Lung microvascular endothelial cell (primary cell): ENCODE measurements at regions not wholly inside any gene's neighbourhood (a gene's known extent, or its start where the extent isn't known, plus 50 kb on each side); places are given as distances from the start of the nearest gene placed in this dataset.

Source experiments
- DNase-seq, 2 donors: peaks; one replicate each; pipeline versions ENCODE4 v3.0.0 to v3.0.0-alpha.2; 2010; ENCODE audit warnings: low read depth in 2 of 2

DNA sequence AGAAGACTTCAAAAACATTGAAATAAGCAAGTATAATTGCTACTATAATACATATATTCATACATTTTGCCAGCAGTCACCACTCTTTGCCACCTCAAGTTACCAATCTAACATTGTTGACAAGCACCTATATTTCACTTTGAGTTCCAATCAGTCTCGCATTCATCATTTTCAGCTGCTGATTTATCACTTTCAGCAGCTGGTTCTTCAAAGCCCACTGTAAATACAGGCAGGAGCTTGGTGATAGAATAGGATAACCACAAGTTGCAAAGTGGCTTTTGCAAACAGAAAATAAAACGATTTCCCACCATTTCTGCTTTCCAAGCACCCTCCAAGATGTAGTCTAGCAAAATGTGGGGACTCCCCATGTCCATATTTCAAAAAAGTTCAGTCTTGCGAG lies 114.2 kb upstream of the ITGA1 start:
- no peak for DNase-seq

DNA sequence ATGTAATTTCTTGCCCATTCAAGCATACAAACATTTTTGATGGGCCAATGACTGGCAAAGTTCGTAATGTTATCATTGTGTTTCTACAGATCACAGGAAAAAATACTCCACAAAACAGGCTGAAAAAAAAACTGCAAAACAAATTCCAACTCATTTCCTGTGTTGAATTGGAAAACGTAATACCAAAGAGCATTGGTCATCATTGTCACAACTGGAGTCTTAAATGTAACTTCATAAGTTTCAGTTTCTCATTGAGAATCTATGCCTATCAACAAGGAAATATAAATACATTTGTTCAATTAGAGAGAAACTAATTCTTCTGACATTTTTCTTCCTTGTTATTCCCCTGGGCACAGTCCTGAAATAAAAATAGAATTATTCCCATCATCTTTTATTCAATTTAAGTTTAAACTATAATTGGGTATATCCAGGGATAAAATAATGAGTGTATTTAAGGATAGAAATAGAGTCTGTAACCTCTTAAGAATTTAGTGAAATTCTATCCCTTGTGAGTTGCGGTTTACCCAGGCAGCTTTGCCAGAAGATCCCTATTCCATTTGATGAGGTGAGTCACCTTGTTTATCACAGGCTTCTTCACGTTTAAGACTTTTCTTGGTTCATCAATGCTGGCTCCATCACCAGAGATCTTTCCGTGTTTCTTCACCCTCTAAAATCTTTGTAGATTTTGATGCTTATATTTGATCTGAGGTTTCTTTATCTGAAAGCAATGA lies 112.7 kb upstream of the ITGA1 start:
- DNase-seq, result peak; percentile 59 to 71

GRCh38 chr5:52682492-52682891 lies 105.2 kb upstream of the ITGA1 start:
- DNase-seq, result no peak

- no peak for DNase-seq
These were observed 103.7 kb upstream of the ITGA1 start for GRCh38 chr5:52684051-52684450.

DNA sequence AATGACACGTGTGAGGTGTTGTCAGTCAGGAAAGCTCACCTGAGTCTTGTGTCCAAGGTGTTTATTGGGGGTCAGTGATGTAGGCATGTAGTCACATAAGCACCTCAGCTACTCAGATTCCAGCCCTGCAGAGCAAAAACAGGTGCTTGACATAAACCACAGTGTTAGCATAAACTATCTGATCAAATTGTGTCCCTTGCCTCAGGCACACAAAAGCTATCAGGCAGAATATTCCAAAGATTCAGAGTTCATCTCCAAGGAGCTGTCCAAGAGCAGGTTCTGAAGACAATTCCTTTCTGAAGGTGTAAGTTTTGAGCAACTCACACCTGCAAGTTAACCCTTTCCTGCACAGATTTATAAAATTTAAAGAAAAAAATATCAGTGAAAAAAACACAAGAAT lies 102.2 kb upstream of the ITGA1 start:
- no peak for DNase-seq

GRCh38 chr5:52685971-52686370 lies 101.7 kb upstream of the ITGA1 start:
- no peak for DNase-seq

DNA sequence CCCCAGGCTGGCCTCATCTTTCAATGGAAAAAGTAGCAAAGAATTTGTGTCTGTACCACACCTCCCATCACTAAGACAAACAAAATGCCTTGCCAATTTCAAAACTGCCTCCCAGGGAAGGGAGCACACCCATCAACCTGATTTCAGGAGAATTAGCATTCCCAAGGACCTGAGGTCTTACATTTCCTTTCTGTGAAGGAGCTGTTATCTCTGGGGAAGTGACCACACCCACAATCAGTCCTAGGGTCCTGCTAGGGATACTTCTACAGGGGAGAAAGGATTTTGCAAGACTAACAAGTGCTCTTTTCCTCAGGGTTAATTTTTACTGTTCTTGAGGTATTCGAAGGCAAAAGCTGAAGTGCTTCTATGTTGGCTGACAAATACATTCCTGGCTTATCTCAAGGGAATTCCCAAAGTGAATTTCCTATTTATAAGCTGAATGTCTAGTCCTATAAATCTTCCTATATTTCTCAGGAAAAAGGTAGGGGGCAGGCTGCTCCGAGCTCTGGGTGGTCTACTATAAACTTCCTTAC lies 97.4 kb upstream of the ITGA1 start:
- peak in 1 of 2 donors; percentile 3 for DNase-seq

DNA sequence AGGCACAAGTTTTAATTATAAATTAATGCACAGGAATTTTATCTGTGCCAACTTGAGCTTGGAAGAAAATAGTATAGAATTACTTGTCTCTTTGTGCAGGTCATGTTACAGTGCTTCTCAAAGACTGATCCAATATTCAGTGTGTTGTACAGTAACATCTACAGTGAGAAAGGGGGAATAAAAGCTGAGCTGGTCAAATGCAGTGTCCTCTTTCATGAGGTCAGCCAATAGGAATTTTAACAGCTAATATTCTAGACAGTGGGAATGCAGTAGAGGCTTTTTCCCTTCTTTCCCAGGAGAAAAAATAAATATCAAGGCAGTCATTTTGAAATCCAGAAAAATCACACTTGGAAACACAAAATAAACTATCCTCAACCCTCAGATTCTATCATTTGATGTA lies 95.7 kb upstream of the ITGA1 start:
- DNase-seq, result peak in 1 of 2 donors; percentile 29

- no peak for DNase-seq
These were observed 95.1 kb upstream of the ITGA1 start for GRCh38 chr5:52692606-52693005.

- DNase-seq, result peak; percentile 50 to 71
These were observed 94.4 kb upstream of the ITGA1 start for GRCh38 chr5:52693280-52693679.

DNA sequence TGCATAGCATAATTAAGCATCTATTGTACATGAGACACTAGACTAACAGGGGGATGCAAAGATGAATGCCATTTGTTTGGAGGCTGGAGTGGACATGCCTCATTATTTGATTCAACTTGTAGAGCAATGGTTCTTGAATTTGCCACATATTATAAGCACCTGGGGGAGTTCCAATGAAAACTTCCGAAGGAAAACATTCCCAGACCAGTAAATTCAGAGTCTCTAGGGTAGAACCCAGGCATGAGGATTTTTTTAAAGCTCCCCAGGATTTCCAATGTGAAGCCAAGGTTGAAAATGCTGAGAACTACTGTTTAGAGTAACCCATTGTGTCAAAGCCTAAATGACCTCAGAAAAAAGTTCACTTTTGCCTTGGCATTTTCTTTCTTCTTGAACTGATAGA lies 93.9 kb upstream of the ITGA1 start:
- DNase-seq, result peak in 1 of 2 donors; percentile 67

DNA sequence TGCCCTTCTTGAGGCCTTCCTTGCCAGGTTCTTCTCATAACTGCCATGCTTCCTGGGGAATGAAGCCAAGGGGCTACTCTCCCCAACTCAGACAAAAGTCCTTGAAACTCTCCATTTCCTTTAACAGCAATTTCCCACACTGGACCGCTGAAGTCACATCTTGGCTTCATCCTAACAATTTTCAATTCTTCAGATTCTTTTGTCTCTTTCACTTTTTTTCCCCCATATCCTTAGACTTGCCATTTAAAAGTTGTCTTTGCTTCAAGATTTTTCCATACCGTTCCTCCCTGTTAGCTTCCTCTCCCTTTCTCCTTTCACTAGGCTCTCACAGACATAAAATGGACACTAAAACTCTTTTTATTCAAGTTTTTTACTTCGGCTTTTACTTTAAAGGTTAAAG lies 93.1 kb upstream of the ITGA1 start:
- peak in 1 of 2 donors; percentile 5 for DNase-seq

GRCh38 chr5:52702877-52703276 lies 84.8 kb upstream of the ITGA1 start:
- DNase-seq, result peak; percentile 76 to 92

GRCh38 chr5:52703321-52703720 lies 84.4 kb upstream of the ITGA1 start:
- no peak for DNase-seq

GRCh38 chr5:52705720-52706119 lies 82.0 kb upstream of the ITGA1 start:
- peak; percentile 82 to 83 for DNase-seq

DNA sequence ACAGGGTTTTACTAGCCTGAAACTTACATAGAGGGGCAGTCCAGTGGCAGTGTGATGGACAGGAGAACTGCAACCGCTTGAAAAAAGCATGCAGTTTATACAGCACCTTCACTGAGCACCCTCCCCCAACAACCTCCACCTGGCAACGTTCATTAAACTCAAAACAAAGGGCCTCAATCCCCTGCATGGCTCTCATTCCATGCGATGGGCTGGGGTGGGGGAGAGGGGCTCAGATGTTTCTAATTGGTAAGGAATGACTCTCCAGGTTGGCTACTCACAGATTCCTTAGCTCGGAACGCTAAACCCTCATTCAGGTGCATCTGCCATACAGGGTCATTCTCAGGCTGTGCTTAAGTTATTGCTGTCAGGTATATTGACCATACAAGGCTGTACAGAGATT lies 80.9 kb upstream of the ITGA1 start:
- no peak for DNase-seq

DNA sequence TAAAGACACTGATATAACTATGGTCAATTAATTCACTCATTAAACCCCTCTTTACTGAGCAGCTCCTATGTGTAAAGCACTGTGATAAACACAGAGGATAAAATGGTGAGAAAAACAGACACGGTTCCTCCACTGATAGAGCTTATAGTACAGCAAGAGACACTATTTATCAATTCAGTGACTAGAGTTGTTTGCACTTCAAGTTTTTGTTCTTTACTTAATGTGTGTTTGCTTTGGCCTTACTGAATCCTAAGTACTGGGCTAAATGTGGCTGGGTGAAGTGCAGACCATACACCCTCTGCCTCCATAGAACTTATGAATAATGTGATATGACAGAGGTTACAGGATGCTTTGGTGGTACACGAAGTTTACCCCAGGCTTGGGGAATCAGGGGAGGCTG lies 80.1 kb upstream of the ITGA1 start:
- no peak for DNase-seq

GRCh38 chr5:52708463-52708862 lies 79.3 kb upstream of the ITGA1 start:
- peak; percentile 43 to 63 for DNase-seq

- DNase-seq, result peak; percentile 73 to 92
These were observed 78.4 kb upstream of the ITGA1 start for GRCh38 chr5:52709167-52709925.

DNA sequence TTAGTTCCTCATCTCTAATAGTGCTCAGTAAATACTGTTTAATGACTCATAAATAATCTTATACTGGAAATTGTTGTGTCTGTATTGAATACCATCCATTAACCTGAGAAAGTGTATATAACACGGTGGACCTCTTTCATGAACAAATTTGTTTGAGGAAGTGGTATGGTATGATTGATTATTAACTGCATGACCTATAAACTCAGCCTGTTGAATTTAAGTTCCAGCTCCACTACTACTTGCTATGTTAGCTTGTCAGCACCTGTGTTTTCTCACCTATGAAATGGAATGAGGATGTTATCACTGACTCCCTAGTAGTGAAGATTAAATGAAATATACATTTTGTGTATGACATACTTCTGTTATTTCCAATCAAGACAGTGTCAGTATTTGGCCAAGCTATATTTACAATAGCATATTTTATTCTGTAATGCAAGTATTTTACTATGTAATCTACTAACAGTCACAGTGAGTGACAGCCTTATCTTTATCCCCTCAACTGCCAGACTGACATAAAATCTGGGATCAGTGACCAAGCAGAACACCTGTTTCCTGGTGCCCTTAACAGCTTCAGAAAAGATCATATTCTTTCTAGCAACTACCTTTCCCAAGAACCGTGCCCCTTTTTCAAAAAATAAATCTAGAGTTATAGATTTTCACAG lies 77.3 kb upstream of the ITGA1 start:
- peak in 1 of 2 donors; percentile 60 for DNase-seq

DNA sequence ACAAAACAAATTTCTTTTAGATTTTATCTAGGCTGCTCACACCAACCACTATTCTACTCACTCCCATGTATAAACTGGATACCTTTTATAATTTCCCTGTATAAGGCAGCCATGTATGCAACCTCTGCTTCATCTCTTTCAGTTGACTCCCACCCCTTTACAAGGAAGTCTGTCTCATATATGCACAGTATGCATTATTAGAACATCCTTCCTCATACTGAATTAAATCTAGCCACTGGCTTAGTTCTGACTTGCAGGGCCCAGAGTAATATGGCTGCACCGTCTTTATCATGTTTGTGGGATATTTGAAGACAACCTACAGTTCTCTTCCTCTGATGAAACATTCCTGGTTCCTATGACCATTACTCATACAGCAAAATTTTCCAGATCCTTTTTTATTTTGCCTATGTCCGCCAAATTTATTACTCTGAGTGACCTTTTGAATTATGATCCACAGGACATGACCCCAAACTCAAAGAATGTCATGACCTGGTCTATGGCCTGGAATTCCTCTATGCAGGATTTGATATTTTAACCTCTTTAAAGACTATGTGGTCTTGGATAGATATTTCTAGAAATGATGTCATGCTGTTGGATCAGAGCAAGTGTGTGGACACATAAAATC lies 76.6 kb upstream of the ITGA1 start:
- peak; percentile 50 to 91 for DNase-seq

- DNase-seq, result no peak
These were observed 75.4 kb upstream of the ITGA1 start for GRCh38 chr5:52712354-52712753.
